RWPE1 (cell line): ENCODE measurements at regions not wholly inside any gene's neighbourhood (a gene's known extent, or its start where the extent isn't known, plus 50 kb on each side); places are given as distances from the start of the nearest gene placed in this dataset.

Source experiments
- CTCF ChIA-PET: fragments of 350-600 bp; sonication (Branson Sonifier 250); formaldehyde crosslinking; extraction: SDS; loops from one replicate; lab custom pipeline; 2021; lab: Yijun Ruan, JAX
- POLR2A ChIA-PET: fragments of 400-600 bp; formaldehyde crosslinking; extraction: SDS; loops from one replicate; lab custom pipeline; 2020; ENCODE audit warnings: antibody characterized with exemption; ENCODE audit not compliant: low non-redundant PET; lab: Yijun Ruan, JAX
- DNase-seq: peaks from one replicate; pipeline ENCODE4 v3.0.0; 2012; ENCODE audit warnings: low spot score
- H3K27ac ChIP-seq: fragments of 450-650 bp; 2 replicates; pipeline ENCODE4 v1.5.1; 2017
- CTCF ChIP-seq: fragments of 450-650 bp; conservative IDR thresholded peaks from 2 replicates; pipeline ENCODE4 v1.5.1; 2017; ENCODE audit warnings: low read depth, mild to moderate bottlenecking

GRCh38 chr2:160562730-160563129, 69.1 kb upstream of the RBMS1 start:
- POLR2A ChIA-PET = no interaction called here
- TF ChIP-seq CTCF = no peak
- DNase-seq = no peak
- CTCF ChIA-PET = interaction anchor here (0.7 kb wide), 1 partner anchor 135 kb away, joined by 3 read pairs; no protein-coding TSS in a partner anchor
- H3K27ac ChIP-seq = no peak overlapping the region

GRCh38 chr2:160564591-160564990, 71.0 kb upstream of the RBMS1 start:
- no peak for DNase-seq
- POLR2A ChIA-PET = no interaction called here
- no peak for TF ChIP-seq CTCF
- H3K27ac ChIP-seq = no peak overlapping the region
- CTCF ChIA-PET = interaction anchor here (0.6 kb wide), 1 partner anchor 12 kb away, joined by 3 read pairs; no protein-coding TSS in a partner anchor

- CTCF ChIA-PET = interaction anchor here (0.6 kb wide), 1 partner anchor 279 kb away, joined by 3 read pairs; no protein-coding TSS in a partner anchor
- no peak overlapping the region for H3K27ac ChIP-seq
- POLR2A ChIA-PET = no interaction called here
- TF ChIP-seq CTCF = no peak
- DNase-seq = no peak
Observed at GRCh38 chr2:160565099-160565845, 71.7 kb upstream of the RBMS1 start.

- TF ChIP-seq CTCF = no peak
- no peak for DNase-seq
- CTCF ChIA-PET = interaction anchor here (1.0 kb wide), 1 partner anchor 136 kb away, joined by 3 read pairs; no protein-coding TSS in a partner anchor
- no peak overlapping the region for H3K27ac ChIP-seq
- POLR2A ChIA-PET = no interaction called here
Observed at GRCh38 chr2:160566717-160567116, 73.1 kb upstream of the RBMS1 start.

GRCh38 chr2:160568856-160569255, 75.2 kb upstream of the RBMS1 start:
- CTCF ChIA-PET = no interaction called here
- TF ChIP-seq CTCF = no peak
- POLR2A ChIA-PET = no interaction called here
- H3K27ac ChIP-seq = no peak overlapping the region
- DNase-seq = no peak

GRCh38 chr2:160570376-160570775, 76.8 kb upstream of the RBMS1 start:
- ChIA-PET POLR2A (no interaction called here), CTCF (no interaction called here)
- DNase-seq = no peak
- no peak for TF ChIP-seq CTCF
- H3K27ac ChIP-seq = no peak overlapping the region
